ENCODE measurements at regions not wholly inside any gene's neighbourhood (a gene's known extent, or its start where the extent isn't known, plus 50 kb on each side); places are given as distances from the start of the nearest gene placed in this dataset.

DNA sequence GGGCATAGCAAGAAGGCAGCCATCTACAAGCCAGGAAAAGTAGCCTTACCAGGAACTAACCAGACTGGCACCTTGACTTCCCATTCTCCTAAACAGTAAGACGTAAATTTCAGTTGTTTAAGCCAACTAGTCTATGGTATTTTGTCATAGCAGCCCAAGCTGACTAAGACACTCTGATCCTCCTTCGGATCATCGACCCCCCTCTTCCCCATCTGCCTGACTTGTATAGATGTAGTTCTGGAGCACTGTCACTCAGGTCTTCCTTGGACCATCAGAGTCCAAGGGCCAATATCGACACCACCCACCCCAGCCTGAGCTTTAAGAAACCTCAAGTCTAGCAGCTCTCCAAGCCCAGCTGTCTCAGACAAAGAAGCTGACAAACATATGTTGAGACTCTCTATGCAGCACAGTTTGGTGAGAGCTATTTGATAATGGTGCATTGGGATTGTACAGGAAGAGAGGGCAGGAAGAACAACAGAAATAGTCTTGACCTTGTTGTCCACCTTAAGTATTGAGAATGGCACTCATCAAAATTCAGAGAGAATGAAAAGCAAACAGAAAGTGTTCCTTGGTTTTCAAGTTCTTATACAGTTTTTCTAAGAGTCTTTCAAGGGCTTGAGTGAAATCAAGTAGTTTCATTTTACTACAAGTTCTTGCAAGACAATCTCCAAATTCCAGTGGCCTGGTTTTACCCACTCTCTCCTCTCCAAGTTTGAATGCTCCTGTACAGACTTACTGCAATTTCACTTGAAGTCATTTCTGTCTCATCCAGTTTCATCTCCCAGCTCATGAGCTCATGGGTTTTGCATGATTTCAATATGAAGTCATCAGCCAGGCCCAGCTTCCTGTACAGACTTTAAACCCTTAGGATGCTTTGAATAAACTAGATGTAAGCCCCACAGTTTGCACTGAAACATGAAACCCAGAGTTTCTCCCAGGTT, 122.3 kb upstream of the RAI14 start:
- Histone ChIP-seq H3K4me1 (ENCODE audit: insufficient read depth, low read length) (no peaks in the 10 kb centered on the region), H3K9me3 (ENCODE audit: control insufficient read depth, insufficient read depth, low read length) (peaks cover 3% of the 10 kb centered on the region; the same call in 1 of the 2 replicates), H3K9ac (ENCODE audit: low read depth, low read length) (no peak overlapping the region), H3K36me3 (ENCODE audit: insufficient read depth, low read length) (no peaks in the 10 kb centered on the region)

DNA sequence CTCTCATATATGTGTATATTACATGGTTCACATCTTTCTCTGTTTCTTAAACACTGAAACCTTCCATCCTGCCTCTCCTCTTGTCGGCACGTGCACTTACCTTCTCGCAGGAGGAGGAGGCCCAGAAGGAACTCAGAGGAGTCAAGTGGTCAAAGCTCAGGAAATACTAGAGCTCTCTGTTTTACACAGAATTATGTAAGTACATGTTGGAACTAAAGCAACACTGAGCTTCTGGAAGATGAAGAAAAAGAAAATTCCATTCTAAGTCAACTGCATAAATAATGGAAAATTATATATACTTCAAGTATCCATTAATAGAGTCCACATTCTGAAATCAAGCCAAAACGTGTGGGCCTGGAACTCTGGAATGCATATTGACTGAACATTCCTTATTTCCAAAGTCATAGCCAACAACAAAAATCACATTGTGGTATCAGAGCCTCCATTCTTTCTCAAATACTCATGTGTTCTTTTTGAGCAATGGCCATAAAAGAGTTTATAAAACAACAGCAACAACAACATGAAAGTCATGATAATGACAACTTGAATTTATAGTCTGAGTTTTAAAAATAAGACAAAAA, 121.5 kb upstream of the RAI14 start:
- no peaks in the 10 kb centered on the region for H3K36me3 ChIP-seq (ENCODE audit: insufficient read depth, low read length)
- H3K4me1 ChIP-seq (ENCODE audit: insufficient read depth, low read length): no peaks in the 10 kb centered on the region
- H3K9ac ChIP-seq (ENCODE audit: low read depth, low read length): no peak overlapping the region
- H3K9me3 ChIP-seq (ENCODE audit: control insufficient read depth, insufficient read depth, low read length): peaks cover 3% of the 10 kb centered on the region; the same call in 1 of the 2 replicates

DNA sequence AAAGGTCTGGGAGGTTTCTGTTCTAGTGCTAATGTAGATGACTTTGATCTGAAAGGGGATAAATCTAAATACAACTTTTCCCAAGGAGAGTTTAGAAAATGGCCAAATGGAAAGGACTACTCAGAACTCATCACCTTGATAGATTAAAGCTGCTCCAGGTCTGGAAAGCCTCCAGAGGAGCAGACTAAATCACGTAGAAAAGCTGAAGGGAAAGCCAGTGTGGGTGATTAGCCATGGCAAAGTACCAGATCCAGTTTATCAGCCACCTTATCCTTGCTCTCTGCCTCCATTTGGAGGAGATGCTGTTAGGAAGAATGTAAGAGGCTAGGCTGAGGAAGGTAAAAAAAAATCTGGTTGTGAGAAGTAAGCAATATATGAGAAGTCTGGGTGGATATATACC, 120.7 kb upstream of the RAI14 start:
- Histone ChIP-seq H3K9ac (ENCODE audit: low read depth, low read length) (no peak overlapping the region), H3K4me1 (ENCODE audit: insufficient read depth, low read length) (no peaks in the 10 kb centered on the region), H3K9me3 (ENCODE audit: control insufficient read depth, insufficient read depth, low read length) (peaks cover 3% of the 10 kb centered on the region; the same call in 1 of the 2 replicates), H3K36me3 (ENCODE audit: insufficient read depth, low read length) (no peaks in the 10 kb centered on the region)

DNA sequence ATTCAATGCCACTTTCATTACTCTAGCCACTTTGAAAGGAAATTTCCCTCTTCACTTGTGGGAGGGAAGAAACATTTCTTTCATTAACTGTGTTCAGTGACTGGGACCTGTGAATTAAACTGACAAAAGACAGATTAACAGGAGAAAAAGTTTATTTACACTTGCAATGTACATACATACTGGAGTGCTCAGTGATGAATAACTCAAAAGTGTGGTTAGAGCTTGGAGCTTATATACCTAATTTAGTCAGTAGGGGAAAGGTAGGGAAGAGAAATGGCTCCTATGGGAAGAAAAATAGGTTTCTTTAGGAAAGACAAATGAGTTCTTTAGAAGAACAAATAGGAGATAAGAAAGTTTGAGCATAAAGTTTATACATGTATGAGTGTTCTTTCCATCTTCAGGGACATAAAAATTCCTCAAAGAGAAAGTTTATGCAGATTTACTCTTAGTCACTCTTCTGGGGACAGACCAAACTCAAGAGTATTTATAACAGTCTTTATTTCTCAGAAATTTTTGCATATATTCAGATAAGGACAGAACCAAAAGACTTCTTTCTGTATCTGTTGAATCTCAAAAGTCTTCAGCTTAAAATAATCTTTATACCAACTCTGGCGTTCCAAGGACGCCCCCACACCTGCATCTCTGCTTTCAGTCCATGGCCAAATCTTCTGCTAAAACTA, 120.0 kb upstream of the RAI14 start:
- Histone ChIP-seq H3K9ac (ENCODE audit: low read depth, low read length) (no peak overlapping the region), H3K4me1 (ENCODE audit: insufficient read depth, low read length) (no peaks in the 10 kb centered on the region)

DNA sequence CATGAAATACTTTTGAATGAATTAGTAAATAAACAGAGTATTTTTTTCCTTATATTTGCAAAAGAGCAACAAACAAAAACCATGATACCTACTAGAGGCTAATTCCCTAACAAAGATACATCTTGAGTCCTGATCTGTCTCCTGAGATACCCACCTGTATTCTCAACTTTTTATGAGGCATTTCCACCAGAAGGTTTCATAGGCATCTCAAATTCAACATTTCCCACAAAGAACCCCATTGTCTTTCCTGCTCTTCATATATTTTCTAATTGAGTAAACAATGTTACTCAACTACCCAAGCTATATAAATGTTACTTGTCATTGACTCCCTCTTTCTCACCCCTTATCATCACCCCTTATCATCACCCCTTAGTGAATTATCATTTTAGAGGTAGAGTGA, 119.4 kb upstream of the RAI14 start:
- Histone ChIP-seq H3K9me3 (ENCODE audit: control insufficient read depth, insufficient read depth, low read length) (peaks cover 3% of the 10 kb centered on the region; the same call in 1 of the 2 replicates), H3K9ac (ENCODE audit: low read depth, low read length) (no peak overlapping the region), H3K36me3 (ENCODE audit: insufficient read depth, low read length) (no peaks in the 10 kb centered on the region), H3K4me1 (ENCODE audit: insufficient read depth, low read length) (no peaks in the 10 kb centered on the region)

More for the DNA sequence above, 120.0 kb upstream of the RAI14 start:
- H3K9me3 ChIP-seq (ENCODE audit: control insufficient read depth, insufficient read depth, low read length): peaks cover 3% of the 10 kb centered on the region; the same call in 1 of the 2 replicates
- H3K36me3 ChIP-seq (ENCODE audit: insufficient read depth, low read length): no peaks in the 10 kb centered on the region

DNA sequence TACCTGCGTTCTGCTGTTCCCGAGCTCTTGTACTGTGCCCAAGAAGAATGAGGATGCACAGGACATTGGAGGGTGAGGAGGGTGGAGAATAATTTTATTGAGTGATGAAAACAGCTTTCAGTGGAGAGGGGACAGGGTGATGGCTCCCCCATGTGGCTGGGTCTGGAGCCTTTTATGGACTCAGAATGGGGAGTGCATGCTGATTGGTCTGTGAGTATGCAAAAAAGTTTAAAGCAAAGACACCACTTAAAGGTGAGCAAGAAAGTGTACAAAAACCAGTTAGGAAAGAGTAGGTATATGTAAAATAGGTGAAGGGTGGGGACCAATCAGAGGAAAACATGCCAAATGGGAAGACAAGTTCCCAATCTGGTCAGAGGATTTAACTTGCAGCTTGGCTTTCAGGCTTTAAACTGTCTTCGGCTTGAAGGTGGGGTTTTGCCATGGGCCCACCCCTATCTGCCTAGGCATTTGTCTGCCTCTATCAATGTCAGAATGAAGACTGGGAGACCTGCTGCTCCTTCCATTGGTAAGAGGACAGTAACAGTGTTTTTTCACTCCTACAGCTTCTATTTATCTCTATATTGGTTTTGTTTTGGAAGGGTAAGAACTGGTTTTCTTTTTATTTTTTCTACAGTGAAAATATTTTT, 118.0 kb upstream of the RAI14 start:
- no peaks in the 10 kb centered on the region for H3K36me3 ChIP-seq (ENCODE audit: insufficient read depth, low read length)
- no peak overlapping the region for H3K9ac ChIP-seq (ENCODE audit: low read depth, low read length)
- H3K9me3 ChIP-seq (ENCODE audit: control insufficient read depth, insufficient read depth, low read length): peaks cover 3% of the 10 kb centered on the region; the same call in 1 of the 2 replicates
- H3K4me1 ChIP-seq (ENCODE audit: insufficient read depth, low read length): no peaks in the 10 kb centered on the region

DNA sequence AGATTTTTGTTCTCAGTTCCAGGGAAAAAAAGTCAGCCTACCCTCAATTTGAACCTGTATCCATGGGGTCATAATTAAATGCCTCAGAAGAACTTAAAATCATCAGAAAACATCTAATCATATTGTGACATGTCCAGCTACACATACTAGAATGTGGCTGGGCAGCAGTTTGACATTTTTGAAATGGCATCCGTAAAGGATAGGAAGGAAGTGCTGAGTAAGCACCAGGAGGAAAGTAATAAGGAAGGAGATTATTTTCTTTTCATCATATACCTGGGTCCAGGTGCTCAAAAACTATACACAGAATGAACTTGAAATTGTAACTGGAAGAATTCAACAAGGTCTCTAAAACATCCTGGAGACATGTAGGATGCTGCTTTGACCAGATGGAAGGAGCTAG, 116.9 kb upstream of the RAI14 start:
- no peak overlapping the region for H3K9ac ChIP-seq (ENCODE audit: low read depth, low read length)
- no peaks in the 10 kb centered on the region for H3K36me3 ChIP-seq (ENCODE audit: insufficient read depth, low read length)
- no peaks in the 10 kb centered on the region for H3K4me1 ChIP-seq (ENCODE audit: insufficient read depth, low read length)
- peaks cover 7% of the 10 kb centered on the region for H3K9me3 ChIP-seq (ENCODE audit: control insufficient read depth, insufficient read depth, low read length)

DNA sequence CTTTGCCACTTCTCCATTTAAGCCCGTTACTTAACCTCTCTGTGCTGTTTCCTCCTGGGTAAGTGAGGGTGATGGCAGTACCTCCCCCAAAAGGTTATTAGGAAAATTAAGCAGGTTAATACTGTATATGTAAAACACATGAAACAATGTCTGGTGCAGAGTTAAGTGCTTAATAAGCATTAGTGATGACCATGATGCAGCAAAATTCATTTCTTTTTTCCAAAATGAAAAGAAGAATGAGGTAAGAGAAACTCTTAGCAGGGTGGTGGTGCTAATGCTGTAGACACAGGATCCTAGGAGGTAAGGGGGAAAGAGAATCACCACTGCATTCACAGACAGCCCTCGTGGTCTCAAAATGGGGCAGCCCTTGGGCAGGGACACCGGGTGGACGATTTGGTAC, 115.1 kb upstream of the RAI14 start:
- H3K4me1 ChIP-seq (ENCODE audit: insufficient read depth, low read length): no peaks in the 10 kb centered on the region
- H3K36me3 ChIP-seq (ENCODE audit: insufficient read depth, low read length): no peaks in the 10 kb centered on the region
- peaks cover 24% of the 10 kb centered on the region for H3K9me3 ChIP-seq (ENCODE audit: control insufficient read depth, insufficient read depth, low read length)
- H3K9ac ChIP-seq (ENCODE audit: low read depth, low read length): no peak overlapping the region

DNA sequence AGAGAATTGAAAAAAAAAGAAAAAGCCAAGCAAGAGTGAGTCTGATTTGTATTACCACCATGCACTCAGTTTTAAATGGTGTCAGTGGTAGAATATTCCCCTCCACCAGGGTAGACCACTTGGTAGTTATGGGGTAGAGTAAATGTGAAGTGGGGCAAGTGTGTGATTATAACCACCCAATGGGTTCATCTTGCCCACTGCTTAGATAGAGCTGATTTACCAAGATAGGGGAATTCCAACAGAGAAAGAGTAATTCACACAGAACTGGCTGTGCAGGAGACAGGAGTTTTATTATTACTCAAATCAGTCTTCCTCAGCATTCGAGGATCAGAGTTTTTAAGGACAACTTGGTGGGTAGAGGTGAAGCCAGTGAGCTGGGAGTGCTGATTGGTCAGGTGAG, 113.3 kb upstream of the RAI14 start:
- no peaks in the 10 kb centered on the region for H3K4me1 ChIP-seq (ENCODE audit: insufficient read depth, low read length)
- peaks cover 41% of the 10 kb centered on the region for H3K9me3 ChIP-seq (ENCODE audit: control insufficient read depth, insufficient read depth, low read length)
- no peak overlapping the region for H3K9ac ChIP-seq (ENCODE audit: low read depth, low read length)
- no peaks in the 10 kb centered on the region for H3K36me3 ChIP-seq (ENCODE audit: insufficient read depth, low read length)

DNA sequence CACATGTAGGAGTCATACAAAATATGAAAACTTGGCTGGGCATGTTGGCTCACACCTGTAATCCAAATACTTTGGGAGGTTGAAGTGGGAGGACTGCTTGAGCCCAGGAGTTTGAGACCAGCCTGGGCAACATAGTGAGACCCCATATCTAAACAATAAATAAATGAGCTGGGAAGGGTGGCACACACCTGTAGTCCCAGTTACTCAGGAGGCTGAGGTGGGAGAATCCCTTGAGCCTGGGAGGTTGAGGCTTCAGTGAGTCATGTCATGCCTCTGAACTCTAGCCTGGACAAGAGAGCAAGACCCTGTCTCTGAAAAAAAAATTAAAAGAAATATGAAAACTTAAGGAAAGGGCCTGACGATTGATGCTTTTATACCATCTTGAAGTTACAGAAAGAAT, 112.4 kb upstream of the RAI14 start:
- Histone ChIP-seq H3K9me3 (ENCODE audit: control insufficient read depth, insufficient read depth, low read length) (peaks cover 38% of the 10 kb centered on the region), H3K9ac (ENCODE audit: low read depth, low read length) (no peak overlapping the region), H3K36me3 (ENCODE audit: insufficient read depth, low read length) (no peaks in the 10 kb centered on the region), H3K4me1 (ENCODE audit: insufficient read depth, low read length) (no peaks in the 10 kb centered on the region)

DNA sequence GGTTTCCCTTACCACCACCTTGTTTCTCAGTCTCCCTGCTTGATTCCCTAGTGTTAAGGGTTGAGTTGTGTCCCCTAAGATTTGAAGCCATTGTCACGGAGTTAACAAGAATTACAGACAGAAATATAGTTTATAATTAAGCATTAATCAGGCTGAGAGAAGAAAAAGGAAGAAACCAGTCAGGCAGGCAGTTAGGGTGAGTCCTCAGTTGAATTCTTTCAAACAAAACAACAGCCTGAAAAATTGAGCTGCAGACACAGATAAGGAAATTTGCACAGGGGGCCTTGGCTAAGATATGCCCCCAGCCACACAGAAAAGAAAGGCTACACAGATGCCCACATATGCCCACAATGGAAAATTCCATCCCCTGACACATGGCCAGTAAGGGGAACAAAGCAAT, 111.7 kb upstream of the RAI14 start:
- Histone ChIP-seq H3K36me3 (ENCODE audit: insufficient read depth, low read length) (no peaks in the 10 kb centered on the region), H3K9me3 (ENCODE audit: control insufficient read depth, insufficient read depth, low read length) (peaks cover 38% of the 10 kb centered on the region), H3K9ac (ENCODE audit: low read depth, low read length) (no peak overlapping the region), H3K4me1 (ENCODE audit: insufficient read depth, low read length) (no peaks in the 10 kb centered on the region)

DNA sequence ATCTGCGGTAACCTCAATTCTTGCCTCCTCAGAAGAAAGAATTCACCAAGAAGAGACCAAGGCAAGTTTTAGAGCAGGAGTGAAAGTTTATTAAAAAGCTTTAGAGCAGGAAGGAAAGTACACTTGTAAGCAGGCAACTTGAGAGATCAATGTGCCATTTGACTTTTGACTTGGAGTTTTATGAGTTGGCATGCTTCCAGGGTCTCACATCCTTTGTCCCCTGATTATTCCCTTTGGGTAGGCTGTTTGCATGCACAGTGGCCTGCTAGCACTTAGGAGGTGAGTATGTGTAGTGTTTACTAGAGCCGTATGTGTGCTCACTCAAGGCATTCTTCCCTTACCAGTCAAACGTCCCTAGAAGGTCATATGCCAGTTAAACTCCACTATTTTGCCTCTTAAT, 111.0 kb upstream of the RAI14 start:
- Histone ChIP-seq H3K4me1 (ENCODE audit: insufficient read depth, low read length) (no peaks in the 10 kb centered on the region), H3K36me3 (ENCODE audit: insufficient read depth, low read length) (no peaks in the 10 kb centered on the region), H3K9ac (ENCODE audit: low read depth, low read length) (no peak overlapping the region), H3K9me3 (ENCODE audit: control insufficient read depth, insufficient read depth, low read length) (peaks cover 38% of the 10 kb centered on the region)

DNA sequence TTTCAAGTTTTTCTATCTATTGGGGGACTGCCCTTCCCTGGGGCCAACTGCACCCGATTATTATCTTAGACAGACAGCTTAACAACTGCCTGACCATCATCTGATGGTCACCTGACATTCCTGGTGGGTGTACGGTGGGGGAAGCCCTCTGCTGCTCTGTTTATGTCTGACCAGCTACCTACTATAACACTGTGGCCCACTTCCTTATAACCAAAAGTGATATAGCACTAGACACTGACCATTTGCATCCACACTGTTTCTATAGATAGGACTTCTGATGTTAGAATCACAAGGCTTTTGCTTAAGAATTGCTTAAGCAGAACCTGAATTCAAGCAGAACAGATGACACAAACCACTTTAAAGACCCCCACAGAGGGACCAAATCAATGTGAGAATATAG, 110.5 kb upstream of the RAI14 start:
- no peaks in the 10 kb centered on the region for H3K4me1 ChIP-seq (ENCODE audit: insufficient read depth, low read length)
- H3K36me3 ChIP-seq (ENCODE audit: insufficient read depth, low read length): no peaks in the 10 kb centered on the region
- peaks cover 38% of the 10 kb centered on the region for H3K9me3 ChIP-seq (ENCODE audit: control insufficient read depth, insufficient read depth, low read length)
- no peak overlapping the region for H3K9ac ChIP-seq (ENCODE audit: low read depth, low read length)
